HL-60 (cell line): ENCODE measurements at regions not wholly inside any gene's neighbourhood (a gene's known extent, or its start where the extent isn't known, plus 50 kb on each side); places are given as distances from the start of the nearest gene placed in this dataset.

Experiments
- CTCF ChIP-seq: IDR thresholded peaks from one replicate; pipeline ENCODE4 v1.5.1; 2011; ENCODE audit warnings: low read length, control low read depth, inconsistent platforms; ENCODE audit not compliant: insufficient read depth
- GABPA ChIP-seq: IDR thresholded peaks from 2 replicates; pipeline ENCODE4 v1.6.1; 2012; ENCODE audit warnings: low read depth

GRCh38 chr3:20975188-20975651 is 775.8 kb downstream of the ZNF385D start:
- TF ChIP-seq CTCF, result no peak
- no peak for TF ChIP-seq GABPA
